H9 (cell line): ENCODE measurements at regions not wholly inside any gene's neighbourhood (a gene's known extent, or its start where the extent isn't known, plus 50 kb on each side); places are given as distances from the start of the nearest gene placed in this dataset.
A peak's percentile ranks its signal among the peaks of the same experiment; 100 is the strongest.

ENCODE experiments used
- DNase-seq: peaks from one replicate; pipeline ENCODE4 v3.0.0-alpha.2; 2017
- H2AFZ ChIP-seq: one replicate; pipeline ENCODE4 v1.6.1; 2013; ENCODE audit warnings: mild to moderate bottlenecking, low read length, control low read depth, moderate library complexity
- H2AK5ac ChIP-seq: 2 replicates; pipeline ENCODE4 v1.6.1; 2013; ENCODE audit warnings: low read length, control low read depth, mixed read lengths; ENCODE audit not compliant: insufficient read length
- H2BK120ac ChIP-seq: one replicate; pipeline ENCODE4 v1.6.1; 2013; ENCODE audit warnings: low read depth, mild to moderate bottlenecking, low read length, control low read depth, inconsistent platforms; ENCODE audit not compliant: poor library complexity, severe bottlenecking
- H2BK12ac ChIP-seq: 2 replicates; pipeline ENCODE4 v1.6.1; 2013; ENCODE audit warnings: low read length, control low read depth, mixed read lengths, low read depth; ENCODE audit not compliant: insufficient read length
- H2BK15ac ChIP-seq: 2 replicates; pipeline ENCODE4 v1.6.1; 2013; ENCODE audit warnings: low read depth, low read length, control low read depth
- H2BK20ac ChIP-seq: one replicate; pipeline ENCODE4 v1.6.1; 2013; ENCODE audit warnings: low read depth, mild to moderate bottlenecking, low read length, control low read depth, inconsistent platforms; ENCODE audit not compliant: poor library complexity, severe bottlenecking
- H2BK5ac ChIP-seq: 2 replicates; pipeline ENCODE4 v1.6.1; 2013; ENCODE audit warnings: low read length, control low read depth, mixed read lengths; ENCODE audit not compliant: insufficient read length
- H3K14ac ChIP-seq: 2 replicates; pipeline ENCODE4 v1.6.1; 2013; ENCODE audit warnings: low read length, control low read depth; ENCODE audit not compliant: insufficient read depth
- H3K18ac ChIP-seq: 2 replicates; pipeline ENCODE4 v1.6.1; 2013; ENCODE audit warnings: low read depth, mild to moderate bottlenecking, mixed read lengths, low read length, control low read depth; ENCODE audit not compliant: insufficient read length
- H3K23ac ChIP-seq: 2 replicates; pipeline ENCODE4 v1.6.1; 2013; ENCODE audit warnings: low read length, control low read depth, mixed read lengths, low read depth; ENCODE audit not compliant: insufficient read length
- H3K23me2 ChIP-seq: 2 replicates; pipeline ENCODE4 v1.6.1; 2013; ENCODE audit warnings: low read depth, mild to moderate bottlenecking, mixed read lengths, low read length, control low read depth; ENCODE audit not compliant: insufficient read length, poor library complexity, severe bottlenecking
- H3K27ac ChIP-seq: 2 replicates; pipeline ENCODE4 v1.5.1; 2013; ENCODE audit warnings: low read length, control low read depth, mixed read lengths, low read depth; ENCODE audit not compliant: insufficient read length
- H3K27me3 ChIP-seq: 2 replicates; pipeline ENCODE4 v1.6.1; 2013; ENCODE audit warnings: low read length, control low read depth, inconsistent platforms; ENCODE audit not compliant: insufficient read depth
- H3K4ac ChIP-seq: 2 replicates; pipeline ENCODE4 v1.6.1; 2013; ENCODE audit warnings: low read depth, mild to moderate bottlenecking, control low read depth, inconsistent platforms, low read length, moderate library complexity
- H3K4me1 ChIP-seq: 2 replicates; pipeline ENCODE4 v1.6.1; 2013; ENCODE audit warnings: low read length, control low read depth, inconsistent platforms; ENCODE audit not compliant: insufficient read depth
- H3K4me2 ChIP-seq: 2 replicates; pipeline ENCODE4 v1.6.1; 2013; ENCODE audit warnings: low read length, control low read depth, mixed read lengths; ENCODE audit not compliant: insufficient read length, insufficient read depth
- H3K56ac ChIP-seq: 2 replicates; pipeline ENCODE4 v1.6.1; 2013; ENCODE audit warnings: low read depth, mild to moderate bottlenecking, mixed read lengths, low read length, control low read depth; ENCODE audit not compliant: insufficient read length
- H3K79me1 ChIP-seq: 2 replicates; pipeline ENCODE4 v1.6.1; 2013; ENCODE audit warnings: low read depth, mild to moderate bottlenecking, moderate library complexity, low read length, control low read depth, inconsistent platforms; ENCODE audit not compliant: insufficient read depth, poor library complexity, severe bottlenecking
- H3K79me2 ChIP-seq: 2 replicates; pipeline ENCODE4 v1.6.1; 2013; ENCODE audit warnings: low read length, control low read depth, inconsistent platforms; ENCODE audit not compliant: insufficient read depth
- H3K9ac ChIP-seq: 2 replicates; pipeline ENCODE4 v1.6.1; 2013; ENCODE audit warnings: low read length, control low read depth, mixed read lengths; ENCODE audit not compliant: insufficient read length; ENCODE audit errors: extremely low read depth
- H3K9me3 ChIP-seq: one replicate; pipeline ENCODE4 v1.6.1; 2013; ENCODE audit warnings: low read depth, low read length, inconsistent platforms; ENCODE audit not compliant: control insufficient read depth
- H3T11ph ChIP-seq: one replicate; pipeline ENCODE4 v1.6.1; 2013; ENCODE audit warnings: mild to moderate bottlenecking, low read length, control low read depth, inconsistent platforms
- H4K20me1 ChIP-seq: one replicate; pipeline ENCODE4 v1.6.1; 2013; ENCODE audit not compliant: control insufficient read depth, insufficient read length, insufficient read depth
- H4K5ac ChIP-seq: 2 replicates; pipeline ENCODE4 v1.6.1; 2013; ENCODE audit warnings: low read depth, mild to moderate bottlenecking, mixed read lengths, low read length, control low read depth; ENCODE audit not compliant: insufficient read length
- H4K8ac ChIP-seq: replicated peaks from 2 replicates; pipeline ENCODE4 v1.6.1; 2013; ENCODE audit warnings: low read length, control low read depth, mixed read lengths, low read depth; ENCODE audit not compliant: insufficient read length
- H4K91ac ChIP-seq: 2 replicates; pipeline ENCODE4 v1.6.1; 2013; ENCODE audit warnings: low read depth, mild to moderate bottlenecking, moderate library complexity, mixed read lengths, low read length, control low read depth; ENCODE audit not compliant: insufficient read length
- H3K27ac Mint-ChIP-seq, 3 experiments: 2 replicates in 2 of 3; 3 replicates in 1 of 3; pipeline ENCODE4 v1.8.0; 2020 to 2021; ENCODE audit warnings: mixed read lengths in 3 of 3, mild to moderate bottlenecking in 1 of 3, moderate library complexity in 1 of 3
- H3K27me3 Mint-ChIP-seq: 2 replicates; pipeline ENCODE4 v1.8.0; 2021; ENCODE audit warnings: low read depth, mild to moderate bottlenecking, moderate library complexity, mixed read lengths
- H3K36me3 Mint-ChIP-seq, 3 experiments: 2 replicates in 2 of 3; 3 replicates in 1 of 3; pipeline ENCODE4 v1.8.0; 2020 to 2021; ENCODE audit warnings: low read depth in 3 of 3, mixed read lengths in 3 of 3; ENCODE audit not compliant: insufficient read depth in 1 of 3
- H3K4me1 Mint-ChIP-seq, 2 experiments: 2 replicates each; pipeline ENCODE4 v1.8.0; 2020; ENCODE audit warnings: mixed read lengths in 2 of 2
- H3K4me3 Mint-ChIP-seq, 2 experiments: 2 replicates in 1 of 2; 3 replicates in 1 of 2; pipeline ENCODE4 v1.8.0; 2020 to 2021; ENCODE audit warnings: mild to moderate bottlenecking in 2 of 2, mixed read lengths in 2 of 2, moderate library complexity in 1 of 2
- H3K9me3 Mint-ChIP-seq, 2 experiments: 2 replicates in 1 of 2; 3 replicates in 1 of 2; pipeline ENCODE4 v1.8.0; 2020; ENCODE audit warnings: mild to moderate bottlenecking in 2 of 2, mixed read lengths in 2 of 2, moderate library complexity in 1 of 2
- CTCF ChIP-seq: fragments of 200-600 bp; sonication (generic); conservative IDR thresholded peaks from 3 replicates; pipeline ENCODE4 v1.8.0; 2021; ENCODE audit warnings: antibody characterized with exemption, mild to moderate bottlenecking

- H3K9me3 ChIP-seq: no peaks in the 10 kb centered on the region
- Mint-ChIP-seq H3K27ac (peak overlapping the region in 1 of 3 experiments; percentile 12; a peak in 1 of 7 replicates), H3K27me3 (no peaks in the 10 kb centered on the region; the same call in 1 of the 2 replicates), H3K4me1 (peaks cover 0 to 3% of the 10 kb centered on the region in 2 experiments; a peak in 1 of 4 replicates), H3K36me3 (no peaks in the 10 kb centered on the region), H3K9me3 (no peaks in the 10 kb centered on the region), H3K4me3 (no peak overlapping the region)
- H2BK5ac ChIP-seq: no peak overlapping the region
- no peak overlapping the region for H2BK12ac ChIP-seq
- H3K79me1 ChIP-seq: no peaks in the 10 kb centered on the region
- no peak overlapping the region for H3K14ac ChIP-seq
- no peak overlapping the region for H2BK15ac ChIP-seq
- no peak overlapping the region for H3K9ac ChIP-seq
- no peak overlapping the region for H3T11ph ChIP-seq
- H3K18ac ChIP-seq: no peak overlapping the region
- H2AFZ ChIP-seq: no peak overlapping the region
- no peak overlapping the region for H3K27ac ChIP-seq
- no peak overlapping the region for H3K56ac ChIP-seq
- H2BK120ac ChIP-seq: no peak overlapping the region
- no peak for DNase-seq
- H2AK5ac ChIP-seq: no peak overlapping the region
- H4K91ac ChIP-seq: no peak overlapping the region
- no peak overlapping the region for H4K8ac ChIP-seq
- no peak overlapping the region for H3K23ac ChIP-seq
- no peak overlapping the region for H3K4ac ChIP-seq
- H3K23me2 ChIP-seq: no peaks in the 10 kb centered on the region
- H4K20me1 ChIP-seq: no peaks in the 10 kb centered on the region
- H4K5ac ChIP-seq: no peak overlapping the region
- no peaks in the 10 kb centered on the region for H3K4me1 ChIP-seq
- no peaks in the 10 kb centered on the region for H3K27me3 ChIP-seq
- H2BK20ac ChIP-seq: no peak overlapping the region
- H3K79me2 ChIP-seq: no peaks in the 10 kb centered on the region
- TF ChIP-seq CTCF: no peak
- no peak overlapping the region for H3K4me2 ChIP-seq
Observed at GRCh38 chr2:65921116-65921515, 488.7 kb upstream of the SPRED2 start.
